SK-N-SH (cell line): ENCODE measurements at regions not wholly inside any gene's neighbourhood (a gene's known extent, or its start where the extent isn't known, plus 50 kb on each side); places are given as distances from the start of the nearest gene placed in this dataset.

Experiments used
- CTCF ChIA-PET: fragments of 300-600, 350-600 bp; formaldehyde crosslinking; extraction: SDS; loops from one replicate; lab custom pipeline; 2021; lab: Yijun Ruan, JAX
- POLR2A ChIA-PET: fragments of 350-600 bp; sonication (Branson Sonifier 250); formaldehyde crosslinking; extraction: SDS; loops from one replicate; lab custom pipeline; 2020; ENCODE audit warnings: antibody characterized with exemption, inconsistent platforms; lab: Yijun Ruan, JAX
- DNase-seq: peaks from one replicate; pipeline ENCODE4 v3.0.0; 2012
- H2AFZ ChIP-seq: fragments of 200-600 bp; sonication (generic); 2 replicates; pipeline ENCODE4 v1.8.1; 2016; ENCODE audit warnings: antibody characterized with exemption, mild to moderate bottlenecking, low read depth
- H3F3A ChIP-seq: fragments of 200-600 bp; sonication (generic); replicated peaks from 2 replicates; pipeline ENCODE3; 2016; ENCODE audit warnings: antibody characterized with exemption, mild to moderate bottlenecking; ENCODE audit not compliant: insufficient read depth
- H3K27ac ChIP-seq, 2 experiments: fragments of 200-500 bp in 1 of 2; fragments of 200-600 bp in 1 of 2; sonication (Bioruptor generic) in 1 of 2; sonication (generic), shearing (Covaris generic) in 1 of 2; 2 replicates each; pipeline versions ENCODE4 v1.5.1 to v1.6.1; 2014 to 2016; ENCODE audit warnings: low read depth in 2 of 2, inconsistent platforms in 1 of 2, low read length in 1 of 2, mild to moderate bottlenecking in 1 of 2, mixed read lengths in 1 of 2
- H3K27me3 ChIP-seq: fragments of 200-600 bp; sonication (generic), shearing (Covaris generic); 2 replicates; pipeline ENCODE4 v1.6.1; 2016; ENCODE audit warnings: mixed run types; ENCODE audit not compliant: insufficient read depth
- H3K36me3 ChIP-seq, 2 experiments: fragments of 200-500 bp in 1 of 2; fragments of 200-600 bp in 1 of 2; sonication (Bioruptor generic) in 1 of 2; sonication (generic) in 1 of 2; replicated peaks in 1 of 2; 2 replicates each; pipeline versions ENCODE3 to v1.5.1; 2014 to 2016; ENCODE audit warnings: low read length in 1 of 2, mild to moderate bottlenecking in 1 of 2; ENCODE audit not compliant: insufficient read depth in 2 of 2, control insufficient read depth in 1 of 2
- H3K4me1 ChIP-seq, 2 experiments: fragments of 200-500 bp in 1 of 2; fragments of 200-600 bp in 1 of 2; sonication (Bioruptor generic) in 1 of 2; sonication (generic), shearing (Covaris generic) in 1 of 2; 2 replicates each; pipeline versions ENCODE4 v1.5.1 to v1.6.1; 2014 to 2016; ENCODE audit warnings: low read depth in 1 of 2, low read length in 1 of 2, mixed run types in 1 of 2; ENCODE audit not compliant: insufficient read depth in 2 of 2, control insufficient read depth in 1 of 2
- H3K4me2 ChIP-seq: fragments of 200-600 bp; sonication (generic), shearing (Covaris generic); 2 replicates; pipeline ENCODE4 v1.6.1; 2017; ENCODE audit warnings: mixed run types
- H3K4me3 ChIP-seq, 2 experiments: fragments of 200-500 bp in 1 of 2; fragments of 200-600 bp in 1 of 2; sonication (Bioruptor generic) in 1 of 2; sonication (generic), shearing (Covaris generic) in 1 of 2; 2 replicates each; pipeline versions ENCODE4 v1.5.1 to v1.8.1; 2014 to 2016; ENCODE audit warnings: low read depth in 2 of 2, inconsistent platforms in 1 of 2, low read length in 1 of 2, mild to moderate bottlenecking in 1 of 2, mixed read lengths in 1 of 2, moderate library complexity in 1 of 2
- H3K79me2 ChIP-seq: fragments of 200-600 bp; sonication (generic); 2 replicates; pipeline ENCODE4 v1.8.1; 2017; ENCODE audit warnings: mild to moderate bottlenecking; ENCODE audit not compliant: insufficient read depth
- H3K9ac ChIP-seq: fragments of 200-600 bp; sonication (generic); 2 replicates; pipeline ENCODE4 v1.6.1; 2017; ENCODE audit warnings: mixed run types
- H3K9me2 ChIP-seq: fragments of 200-600 bp; sonication (generic); 2 replicates; pipeline ENCODE4 v1.6.1; 2017; ENCODE audit warnings: mixed run types
- H3K9me3 ChIP-seq: fragments of 200-600 bp; sonication (generic); 2 replicates; pipeline ENCODE4 v1.6.1; 2017; ENCODE audit warnings: mixed run types, mild to moderate bottlenecking, moderate library complexity
- H4K20me1 ChIP-seq: fragments of 200-600 bp; sonication (generic); 2 replicates; pipeline ENCODE4 v1.6.1; 2017; ENCODE audit warnings: mild to moderate bottlenecking, mixed run types; ENCODE audit not compliant: insufficient read depth
- CTCF ChIP-seq: fragments of 200-600 bp; sonication (generic); IDR thresholded peaks from 2 replicates; pipeline ENCODE4 v1.6.1; 2017; ENCODE audit warnings: antibody characterized with exemption, mild to moderate bottlenecking, moderate library complexity
- ELF1 ChIP-seq: IDR thresholded peaks from 2 replicates; pipeline ENCODE4 v1.4.0; 2012
- EZH2phosphoT487 ChIP-seq: fragments of 200-600 bp; sonication (generic); IDR thresholded peaks from 2 replicates; pipeline ENCODE4 v1.6.1; 2017; ENCODE audit warnings: low read depth, mixed run types, mild to moderate bottlenecking, antibody characterized with exemption, moderate library complexity, borderline replicate concordance
- FOSL2 ChIP-seq: IDR thresholded peaks from 2 replicates; pipeline ENCODE4 v1.4.0; 2012; ENCODE audit warnings: low read depth, mild to moderate bottlenecking, moderate library complexity, borderline replicate concordance
- GABPA ChIP-seq: IDR thresholded peaks from 2 replicates; pipeline ENCODE4 v1.4.0; 2012; ENCODE audit warnings: low read depth, mild to moderate bottlenecking
- GATA2 ChIP-seq: sonication (generic); formaldehyde crosslinking; IDR thresholded peaks from 2 replicates; pipeline ENCODE4 v1.5.0; 2020; ENCODE audit warnings: mild to moderate bottlenecking, missing genetic modification reagents
- MEF2A ChIP-seq: IDR thresholded peaks from 2 replicates; pipeline ENCODE4 v1.4.0; 2012; ENCODE audit warnings: low read depth, borderline replicate concordance
- REST ChIP-seq: IDR thresholded peaks from 2 replicates; pipeline ENCODE4 v1.6.1; 2012; ENCODE audit warnings: mild to moderate bottlenecking, low read depth, low read length, moderate library complexity
- RFX5 ChIP-seq: IDR thresholded peaks from 2 replicates; pipeline ENCODE4 v1.6.1; 2012; ENCODE audit warnings: mild to moderate bottlenecking, improper control_type of control experiment, low read length
- TAF1 ChIP-seq: IDR thresholded peaks from 2 replicates; pipeline ENCODE4 v1.6.1; 2012; ENCODE audit warnings: low read depth, mild to moderate bottlenecking, low read length, moderate library complexity, borderline replicate concordance
- YY1 ChIP-seq: IDR thresholded peaks from 2 replicates; pipeline ENCODE4 v1.4.0; 2012; ENCODE audit warnings: low read depth, mild to moderate bottlenecking
- WGBS: methylation state at CpG from one replicate; pipeline ENCODE4 v1.1.6; 2017; ENCODE audit warnings: low lambda C conversion rate; 5-methylcytosine and 5-hydroxymethylcytosine counted together
- TF ChIP-seq, protein P1 (sequence below): fragments of 150-350 bp; IDR thresholded peaks from 2 replicates; pipeline ENCODE4 v1.6.1; 2017; ENCODE audit warnings: antibody characterized with exemption, low read length, low read depth, borderline replicate concordance
- TF ChIP-seq, protein P2 (sequence below): IDR thresholded peaks from 2 replicates; pipeline ENCODE4 v1.4.0; 2012; ENCODE audit warnings: low read depth, borderline replicate concordance

DNA sequence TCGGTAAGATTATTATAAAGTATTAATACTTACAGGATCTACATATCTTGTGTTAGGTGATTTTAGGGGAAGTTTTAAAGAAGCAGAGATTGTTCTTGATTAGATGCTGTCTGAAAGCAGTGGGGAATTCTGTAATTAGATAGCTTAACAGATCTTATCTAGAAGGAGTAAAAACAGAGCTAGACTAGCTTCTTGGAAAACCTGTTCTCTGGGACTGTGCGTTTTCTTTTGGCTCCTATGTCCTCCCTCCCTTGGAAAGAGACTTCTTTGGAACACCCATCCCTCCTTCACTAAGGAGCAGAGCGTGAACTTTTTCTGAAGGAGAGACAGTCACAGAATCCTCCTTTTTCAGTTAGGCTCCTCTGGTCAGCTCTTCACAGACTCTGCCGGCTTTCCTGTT, 83.5 kb upstream of the ZNF184 start (continued):
- no peak for TF ChIP-seq CTCF
- TF ChIP-seq GATA2 (CRISPR knock-in tag): no peak
- TF ChIP-seq EZH2phosphoT487: no peak
- no peak for TF ChIP-seq RFX5
- no peak for TF ChIP-seq YY1
- no peak for TF ChIP-seq ELF1
- TF ChIP-seq, protein P1, sequence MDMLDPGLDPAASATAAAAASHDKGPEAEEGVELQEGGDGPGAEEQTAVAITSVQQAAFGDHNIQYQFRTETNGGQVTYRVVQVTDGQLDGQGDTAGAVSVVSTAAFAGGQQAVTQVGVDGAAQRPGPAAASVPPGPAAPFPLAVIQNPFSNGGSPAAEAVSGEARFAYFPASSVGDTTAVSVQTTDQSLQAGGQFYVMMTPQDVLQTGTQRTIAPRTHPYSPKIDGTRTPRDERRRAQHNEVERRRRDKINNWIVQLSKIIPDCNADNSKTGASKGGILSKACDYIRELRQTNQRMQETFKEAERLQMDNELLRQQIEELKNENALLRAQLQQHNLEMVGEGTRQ: no peak
- TF ChIP-seq FOSL2: no peak
- no peak for TF ChIP-seq MEF2A
- TF ChIP-seq TAF1: no peak
- no peak for TF ChIP-seq GABPA
- TF ChIP-seq, all 33 proteins: peak for 0

DNA sequence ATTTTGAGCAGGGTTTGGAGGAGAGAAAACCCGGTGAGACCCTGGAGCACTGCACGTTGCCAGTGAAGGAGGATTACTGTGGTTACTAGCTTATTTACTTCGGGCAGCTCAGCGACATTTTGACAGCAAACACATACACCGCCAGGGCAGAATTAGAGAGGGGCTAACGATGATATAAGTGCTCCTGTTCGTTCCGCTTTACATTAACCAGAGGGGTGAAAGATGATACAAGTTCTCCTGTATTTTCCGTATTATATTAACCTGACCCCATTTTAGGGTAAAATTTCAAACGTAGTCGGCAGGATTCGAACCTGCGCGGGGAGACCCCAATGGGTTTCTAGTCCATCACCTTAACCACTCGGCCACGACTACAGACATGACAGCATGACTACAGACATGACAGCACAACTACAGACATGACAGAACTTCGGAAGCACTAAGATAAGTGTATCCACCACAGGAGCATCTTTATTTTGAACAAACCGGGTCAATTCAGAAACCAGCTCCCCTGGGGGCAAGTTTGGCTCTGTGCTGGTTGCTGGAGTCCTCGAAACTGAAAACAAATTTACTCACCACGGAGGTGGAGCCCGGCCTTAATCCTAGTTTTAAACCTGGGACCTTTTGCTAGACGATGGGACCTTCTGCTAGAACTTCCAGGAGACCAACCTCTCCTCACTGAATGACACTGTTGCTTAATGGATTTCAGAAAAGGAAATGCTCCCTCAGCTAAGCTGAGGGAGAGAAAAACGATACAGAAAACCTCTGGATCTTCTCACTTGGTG, 80.4 kb upstream of the ZNF184 start:
- no peaks in the 10 kb centered on the region for H4K20me1 ChIP-seq
- H3K27me3 ChIP-seq: peaks cover 44% of the 10 kb centered on the region
- CTCF ChIA-PET: interaction anchor here (0.8 to 1.0 kb wide), 2 partner anchors 9 to 35 kb away, joined by 3 read pairs; no protein-coding TSS in a partner anchor
- H3K4me3 ChIP-seq: peak overlapping the region in 1 of 2 experiments; percentile 38; a peak in 2 of 4 replicates
- no peaks in the 10 kb centered on the region for H3K9me2 ChIP-seq
- no peak for TF ChIP-seq REST
- TF ChIP-seq, protein P2, sequence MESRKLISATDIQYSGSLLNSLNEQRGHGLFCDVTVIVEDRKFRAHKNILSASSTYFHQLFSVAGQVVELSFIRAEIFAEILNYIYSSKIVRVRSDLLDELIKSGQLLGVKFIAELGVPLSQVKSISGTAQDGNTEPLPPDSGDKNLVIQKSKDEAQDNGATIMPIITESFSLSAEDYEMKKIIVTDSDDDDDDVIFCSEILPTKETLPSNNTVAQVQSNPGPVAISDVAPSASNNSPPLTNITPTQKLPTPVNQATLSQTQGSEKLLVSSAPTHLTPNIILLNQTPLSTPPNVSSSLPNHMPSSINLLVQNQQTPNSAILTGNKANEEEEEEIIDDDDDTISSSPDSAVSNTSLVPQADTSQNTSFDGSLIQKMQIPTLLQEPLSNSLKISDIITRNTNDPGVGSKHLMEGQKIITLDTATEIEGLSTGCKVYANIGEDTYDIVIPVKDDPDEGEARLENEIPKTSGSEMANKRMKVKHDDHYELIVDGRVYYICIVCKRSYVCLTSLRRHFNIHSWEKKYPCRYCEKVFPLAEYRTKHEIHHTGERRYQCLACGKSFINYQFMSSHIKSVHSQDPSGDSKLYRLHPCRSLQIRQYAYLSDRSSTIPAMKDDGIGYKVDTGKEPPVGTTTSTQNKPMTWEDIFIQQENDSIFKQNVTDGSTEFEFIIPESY: no peak
- TF ChIP-seq EZH2phosphoT487: no peak
- peak; percentile 25; the same call in 1 of the 2 replicates for TF ChIP-seq FOSL2
- no peak overlapping the region for H3K9ac ChIP-seq
- no peak overlapping the region for H3K4me2 ChIP-seq
- H3K36me3 ChIP-seq: no peaks in the 10 kb centered on the region
- H3K27ac ChIP-seq: no peak overlapping the region
- no peaks in the 10 kb centered on the region for H3K79me2 ChIP-seq
- no peaks in the 10 kb centered on the region for H3F3A ChIP-seq
- 0 out of 2 replicates have a peak overlapping the region, but pooled peaks have one; percentile 50 for H2AFZ ChIP-seq
- POLR2A ChIA-PET: no interaction called here
- H3K9me3 ChIP-seq: no peaks in the 10 kb centered on the region
- WGBS: 2% methylated on average over 23 of the region's 23 CpGs
- H3K4me1 ChIP-seq: no peaks in the 10 kb centered on the region
- no peak for DNase-seq
